NCI-H82 (cell line): ENCODE measurements at regions not wholly inside any gene's neighbourhood (a gene's known extent, or its start where the extent isn't known, plus 50 kb on each side); places are given as distances from the start of the nearest gene placed in this dataset.
"Not testable (repeated sequence)": the region's sequence is repeated elsewhere in the genome, so short reads cannot be mapped to it uniquely, and the experiment has no call there.

ENCODE experiments used
- DNase-seq: peaks from one replicate; lab custom pipeline; 2025; lab: John Stamatoyannopoulos, UW

- no peak for DNase-seq
These were observed 126.1 kb downstream of the PPIAL4G start for GRCh38 chr1:148357037-148357436.

- DNase-seq: no peak
These were observed 127.1 kb downstream of the PPIAL4G start for GRCh38 chr1:148355976-148356375.

GRCh38 chr1:148354913-148355308 is 128.2 kb downstream of the PPIAL4G start:
- DNase-seq: no peak

- no peak for DNase-seq
These were observed 128.7 kb downstream of the PPIAL4G start for GRCh38 chr1:148354284-148354912.

GRCh38 chr1:148353461-148354283 is 129.4 kb downstream of the PPIAL4G start:
- peak; percentile 56 for DNase-seq

- DNase-seq: no peak
These were observed 130.5 kb downstream of the PPIAL4G start for GRCh38 chr1:148352470-148353053.

- DNase-seq: no peak
These were observed 135.3 kb downstream of the PPIAL4G start for GRCh38 chr1:148347781-148348180.

GRCh38 chr1:148345659-148346151 is 137.4 kb downstream of the PPIAL4G start:
- peak; percentile 46 for DNase-seq

- not testable (repeated sequence) for DNase-seq
These were observed 138.5 kb downstream of the PPIAL4G start for GRCh38 chr1:148344651-148345050.

- DNase-seq: not testable (repeated sequence)
These were observed 141.4 kb downstream of the PPIAL4G start for GRCh38 chr1:148341729-148342128.

- not testable (repeated sequence) for DNase-seq
These were observed 146.8 kb downstream of the PPIAL4G start for GRCh38 chr1:148336121-148336918.

- DNase-seq: peak; percentile 97
These were observed 148.6 kb downstream of the PPIAL4G start for GRCh38 chr1:148334339-148335130.

GRCh38 chr1:148333875-148334338 is 149.2 kb downstream of the PPIAL4G start:
- no peak for DNase-seq

- no peak for DNase-seq
These were observed 154.2 kb downstream of the PPIAL4G start for GRCh38 chr1:148328884-148329283.

GRCh38 chr1:148325031-148325430 is 158.1 kb downstream of the PPIAL4G start:
- DNase-seq: not testable (repeated sequence)

GRCh38 chr1:148324465-148324864 is 158.6 kb downstream of the PPIAL4G start:
- not testable (repeated sequence) for DNase-seq

GRCh38 chr1:148320079-148320478 is 163.0 kb downstream of the PPIAL4G start:
- DNase-seq: not testable (repeated sequence)

GRCh38 chr1:148318904-148319242 is 164.2 kb downstream of the PPIAL4G start:
- no peak for DNase-seq

- DNase-seq: no peak
These were observed 164.8 kb downstream of the PPIAL4G start for GRCh38 chr1:148318123-148318903.

GRCh38 chr1:148317288-148317985 is 165.4 kb upstream of the NBPF11 start:
- no peak for DNase-seq
